ENCODE measurements at regions not wholly inside any gene's neighbourhood (a gene's known extent, or its start where the extent isn't known, plus 50 kb on each side); places are given as distances from the start of the nearest gene placed in this dataset.

- DNase-seq (ENCODE audit: low spot score) (no peak), ATAC-seq (no peak)
- Histone ChIP-seq H3K36me3 (ENCODE audit: insufficient read depth) (no peaks in the 10 kb centered on the region), H3K9me2 (ENCODE audit: insufficient read depth) (no peaks in the 10 kb centered on the region), H3K27ac (ENCODE audit: low read depth) (no peak overlapping the region), H3K27me3 (ENCODE audit: insufficient read depth) (no peaks in the 10 kb centered on the region), H2AFZ (no peak overlapping the region), H4K20me1 (replicated peaks; ENCODE audit: insufficient read depth) (no peaks in the 10 kb centered on the region), H3K4me2 (no peak overlapping the region), H3K4me1 (ENCODE audit: insufficient read depth) (no peaks in the 10 kb centered on the region), H3F3A (replicated peaks; ENCODE audit: low read depth) (no peaks in the 10 kb centered on the region), H3K4me3 (no peak overlapping the region), H3K79me2 (replicated peaks; ENCODE audit: insufficient read depth) (no peaks in the 10 kb centered on the region)
- peaks cover 2% of the 10 kb centered on the region for H3K27me3 Mint-ChIP-seq (ENCODE audit: insufficient read depth, low read depth, poor library complexity)
- no peak overlapping the region for H3K4me3 Mint-ChIP-seq
- no peaks in the 10 kb centered on the region for H3K4me1 Mint-ChIP-seq
- no peaks in the 10 kb centered on the region for H3K36me3 Mint-ChIP-seq (ENCODE audit: low read depth)
- H3K9me3 Mint-ChIP-seq: no peaks in the 10 kb centered on the region
- TF ChIP-seq NANOG (IDR thresholded peaks at IDR 0.05; ENCODE audit: borderline replicate concordance) (no peak), CREB1 (CRISPR knock-in tag; IDR thresholded peaks at IDR 0.05; ENCODE audit: low read depth) (no peak), CTCF (conservative IDR thresholded peaks at IDR 0.05; ENCODE audit: low read depth in 2 of 2) (no peak), EZH2 (IDR thresholded peaks at IDR 0.05; ENCODE audit: low read depth, unreplicated experiment) (no peak), JUNB (IDR thresholded peaks at IDR 0.05; ENCODE audit: unreplicated experiment) (no peak), ETS1 (IDR thresholded peaks at IDR 0.05) (no peak), ZNF462 (CRISPR knock-in tag; IDR thresholded peaks at IDR 0.05) (no peak), POLR2AphosphoS5 (IDR thresholded peaks at IDR 0.05; ENCODE audit: low read depth) (no peak), EZH2phosphoT487 (IDR thresholded peaks at IDR 0.05; ENCODE audit: unreplicated experiment) (no peak), ZNF331 (CRISPR knock-in tag; IDR thresholded peaks at IDR 0.05; ENCODE audit: low read depth) (no peak), ZNF114 (CRISPR knock-in tag; IDR thresholded peaks at IDR 0.05) (no peak), REST (IDR thresholded peaks at IDR 0.05; ENCODE audit: unreplicated experiment) (no peak), STAT1 (IDR thresholded peaks at IDR 0.05; ENCODE audit: unreplicated experiment) (no peak)
- no peak overlapping the region for H3K27ac Mint-ChIP-seq
Observed at GRCh38 chrX:9373789-9374188, 91.1 kb upstream of the TBL1X start.

All from GM23338 (cell line).